AG08395 (cell line): ENCODE measurements at regions not wholly inside any gene's neighbourhood (a gene's known extent, or its start where the extent isn't known, plus 50 kb on each side); places are given as distances from the start of the nearest gene placed in this dataset.

ENCODE experiments used
- DNase-seq: peaks from one replicate; pipeline ENCODE4 v3.0.0; 2012; ENCODE audit warnings: mixed read lengths, low spot score

DNA sequence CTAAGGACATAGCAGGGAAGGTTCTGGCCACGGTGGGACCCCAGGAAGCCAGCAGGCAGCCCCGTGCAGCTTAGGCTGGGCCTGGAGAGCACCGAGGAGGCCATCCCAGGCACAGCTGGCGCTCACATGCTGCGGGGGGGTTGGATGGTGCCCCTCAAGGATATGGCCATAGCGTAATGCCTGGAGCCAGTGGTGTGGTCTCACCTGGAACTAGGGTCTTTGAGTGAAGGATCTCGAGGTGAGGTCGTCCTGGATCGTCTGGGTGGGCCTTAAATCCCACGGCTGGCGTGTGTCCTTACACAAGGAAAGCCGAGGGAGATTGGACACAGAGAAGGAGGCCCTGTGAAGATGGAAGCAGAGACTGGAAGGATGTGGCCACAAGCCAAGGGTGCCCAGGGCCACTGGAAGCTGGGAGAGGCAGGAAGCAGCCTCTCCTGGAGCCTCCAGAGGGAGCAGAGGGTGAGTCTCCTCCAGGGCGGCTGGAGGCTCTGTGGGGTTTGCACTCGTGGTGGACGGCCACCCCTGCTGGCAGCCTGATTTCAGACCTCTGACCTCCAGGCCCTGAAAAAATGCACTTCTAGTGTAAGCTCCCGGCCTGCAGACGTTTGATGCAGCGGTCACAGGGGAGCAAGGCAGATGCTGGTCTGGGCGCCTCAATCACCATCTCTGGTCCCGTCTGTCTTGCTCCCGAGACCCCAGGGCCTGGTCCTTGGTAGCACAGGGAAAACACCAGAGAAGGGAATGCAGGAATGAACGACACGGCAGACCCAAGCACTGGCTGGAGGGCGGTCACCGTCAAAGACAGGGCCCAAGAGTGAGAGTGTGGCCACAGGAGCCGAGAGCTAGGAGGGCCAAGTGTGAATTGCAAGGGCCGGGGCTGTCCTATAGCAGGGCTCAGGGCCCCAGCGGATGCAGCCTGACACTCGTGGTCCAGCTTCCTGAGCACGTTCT, 218.6 kb downstream of the KIF26A start:
- no peak for DNase-seq

DNA sequence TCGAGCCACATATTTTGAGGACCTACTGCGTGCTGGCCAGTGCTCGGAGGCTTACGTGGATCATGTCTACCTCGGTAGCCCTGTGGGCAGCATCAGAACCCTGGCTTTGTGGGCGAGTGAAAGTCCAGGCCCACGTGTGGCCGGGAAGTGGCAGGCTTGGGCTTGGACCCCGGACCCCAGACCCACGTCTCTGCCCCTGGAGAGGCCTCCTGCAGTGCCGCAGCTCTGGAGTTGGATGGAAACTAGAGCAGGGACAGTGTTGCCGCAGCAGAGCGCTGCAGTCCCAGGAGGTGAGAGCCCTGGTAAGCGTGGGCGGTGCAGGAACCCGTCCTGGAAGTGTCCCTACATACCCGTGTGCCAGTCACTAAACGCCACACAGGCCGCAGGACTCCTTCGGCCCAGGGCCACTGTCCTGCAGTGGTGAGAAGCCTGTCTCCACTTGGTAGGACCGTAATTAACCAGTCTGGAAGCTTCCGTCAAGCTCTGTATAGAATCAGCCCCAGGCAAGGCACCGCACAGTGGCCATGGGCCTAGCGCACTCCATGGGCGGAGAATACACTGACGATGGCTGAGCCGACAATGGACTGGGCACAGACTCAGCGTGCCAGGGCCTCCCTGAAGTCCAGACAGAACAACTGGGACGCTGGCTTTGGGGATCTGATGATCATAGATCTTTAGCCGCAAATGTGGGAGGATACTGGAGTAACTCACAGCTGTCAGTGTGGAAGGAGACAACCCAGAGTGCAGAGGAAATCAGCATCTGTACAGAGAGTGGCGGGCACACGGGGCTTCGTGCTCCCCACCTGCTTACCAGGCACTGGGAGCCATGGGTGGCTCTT, 219.5 kb downstream of the KIF26A start:
- no peak for DNase-seq

DNA sequence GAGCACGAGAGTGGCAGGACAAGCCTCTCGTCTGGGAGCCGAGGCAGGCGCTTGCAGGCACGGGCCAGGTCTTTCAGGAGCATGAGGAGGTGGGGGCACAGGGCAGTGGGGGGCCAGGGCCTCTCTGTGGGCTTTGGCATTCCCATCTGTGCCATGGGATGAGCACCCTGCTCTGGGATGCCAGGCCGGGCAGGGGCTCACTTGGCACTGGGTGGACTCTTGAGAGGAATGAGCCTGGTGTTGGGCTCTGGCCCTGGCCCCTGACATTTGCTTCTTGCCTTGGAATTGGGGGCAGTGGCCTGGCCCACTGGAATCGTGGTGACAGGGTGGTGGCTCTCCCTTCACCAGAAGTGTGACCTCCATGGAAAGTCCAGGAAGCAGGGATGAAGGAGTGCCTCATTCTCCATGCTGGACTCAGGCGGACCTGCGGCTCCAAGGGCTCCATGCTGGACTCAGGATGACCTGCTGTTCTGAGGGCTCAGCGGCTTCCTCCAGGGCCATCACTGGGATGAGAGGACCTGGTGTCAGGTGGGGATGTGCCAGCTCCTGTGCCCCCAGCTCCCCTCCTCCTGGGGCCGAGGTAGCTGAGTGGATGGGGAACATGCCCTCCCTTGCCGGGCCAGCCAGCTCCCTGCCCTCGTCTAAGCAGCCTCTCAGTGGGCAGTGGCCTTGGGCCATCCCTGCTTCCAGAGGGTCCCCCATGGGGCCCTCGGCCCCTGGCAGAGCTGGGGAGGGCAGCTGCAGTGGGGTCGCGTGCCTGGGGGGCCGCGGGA, 220.3 kb downstream of the KIF26A start:
- DNase-seq: no peak

- no peak for DNase-seq
Observed at GRCh38 chr14:104359301-104359968, 220.1 kb upstream of the C14orf180 start.

- no peak for DNase-seq
Observed at GRCh38 chr14:104359969-104360442, 219.6 kb upstream of the C14orf180 start.

DNA sequence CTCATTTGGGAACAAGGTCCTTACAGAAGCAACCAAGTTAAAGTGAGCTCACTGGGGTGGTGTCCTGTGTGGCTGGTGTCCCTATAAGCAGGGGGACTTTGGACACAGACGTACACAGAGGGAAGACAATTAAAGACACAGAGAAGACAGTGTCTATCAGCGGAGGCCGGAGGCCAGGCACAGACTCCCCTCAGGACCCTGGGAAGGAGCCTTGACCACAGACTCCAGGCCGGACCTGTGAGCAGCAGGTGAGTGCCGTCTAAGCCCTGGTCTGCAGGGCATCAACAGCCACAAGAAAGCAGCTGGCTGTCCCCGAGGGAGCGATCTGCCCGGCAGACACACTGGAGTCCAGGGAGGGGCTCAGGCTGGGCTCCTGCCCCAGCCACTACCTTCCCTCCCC, 219.1 kb upstream of the C14orf180 start:
- DNase-seq: no peak

GRCh38 chr14:104361101-104361591, 218.4 kb upstream of the C14orf180 start:
- no peak for DNase-seq

DNA sequence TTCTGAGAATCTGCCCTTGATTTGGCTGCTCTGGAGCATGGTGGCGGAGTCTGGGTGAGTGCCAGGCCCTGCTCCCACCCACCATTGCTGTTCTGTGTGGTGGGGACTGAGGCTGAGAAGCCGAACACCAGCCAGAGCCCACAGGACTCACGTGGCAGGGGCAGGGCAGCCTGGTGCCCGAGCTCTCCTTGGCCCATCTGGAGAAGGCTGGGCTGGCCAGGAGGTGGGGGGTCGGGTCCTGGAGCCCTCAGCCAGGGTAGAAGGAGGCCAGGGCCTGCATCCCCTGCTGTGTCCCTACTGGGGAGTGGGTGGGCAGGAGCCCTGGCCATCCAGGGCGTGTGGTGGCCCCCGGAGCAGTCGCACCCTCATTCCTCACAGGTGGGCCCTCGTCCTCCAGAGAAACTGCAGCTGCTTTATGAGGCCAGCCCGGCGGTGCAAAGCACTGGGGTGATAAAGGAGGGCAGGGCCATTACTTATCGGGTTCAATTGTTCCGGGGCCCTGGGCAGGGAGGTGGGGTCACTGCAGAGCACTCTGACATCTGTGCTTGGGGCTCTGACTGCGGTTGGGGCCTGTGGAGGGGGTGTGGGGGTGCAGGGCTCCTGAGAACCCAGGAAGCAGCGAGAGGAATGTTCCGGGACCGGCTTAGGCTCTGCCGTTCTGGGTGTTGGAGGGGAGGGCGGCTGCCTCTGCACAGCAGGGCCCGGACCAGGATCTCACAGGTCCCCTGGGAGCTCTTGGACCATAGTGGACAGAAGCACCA, 217.5 kb upstream of the C14orf180 start:
- no peak for DNase-seq

GRCh38 chr14:104362761-104363605, 216.6 kb upstream of the C14orf180 start:
- no peak for DNase-seq

GRCh38 chr14:104363891-104364760, 215.4 kb upstream of the C14orf180 start:
- DNase-seq: no peak

- no peak for DNase-seq
Observed at GRCh38 chr14:104364830-104365229, 214.7 kb upstream of the C14orf180 start.

GRCh38 chr14:104366931-104367865, 212.4 kb upstream of the C14orf180 start:
- DNase-seq: no peak

- no peak for DNase-seq
Observed at GRCh38 chr14:104367866-104368750, 211.5 kb upstream of the C14orf180 start.

- no peak for DNase-seq
Observed at GRCh38 chr14:104368751-104369100, 210.8 kb upstream of the C14orf180 start.

- DNase-seq: no peak
Observed at GRCh38 chr14:104369208-104369607, 210.4 kb upstream of the C14orf180 start.

DNA sequence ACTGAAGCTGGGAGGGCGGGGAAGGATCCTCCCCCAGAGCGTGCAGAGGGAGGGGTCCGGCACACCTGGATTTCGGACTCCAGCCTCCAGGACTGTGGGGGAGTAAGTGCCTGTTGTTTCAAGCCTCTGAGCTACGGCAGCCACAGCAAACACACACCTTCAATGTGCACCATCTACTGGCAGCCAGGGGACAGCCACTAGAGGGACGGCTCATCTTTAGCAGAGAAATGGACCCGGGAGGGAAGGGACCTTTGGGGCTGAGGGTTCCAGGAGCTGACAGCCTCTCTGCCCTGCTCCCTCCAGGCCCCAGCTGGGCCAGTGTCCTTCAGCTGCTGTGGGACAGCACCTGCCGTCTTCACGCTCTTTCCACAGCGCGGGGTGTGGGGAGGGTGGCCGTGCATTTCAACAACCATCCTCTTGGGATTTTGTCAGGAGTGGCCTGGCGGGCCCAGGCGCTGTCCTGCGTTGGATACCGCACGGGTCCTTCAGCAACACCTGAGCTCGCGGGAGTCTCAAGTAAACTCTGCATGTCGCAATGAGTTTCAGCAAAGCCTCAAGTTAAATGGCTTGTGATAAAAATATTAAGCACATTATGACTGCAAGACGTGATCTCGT, 209.2 kb upstream of the C14orf180 start:
- DNase-seq: no peak
